Activated CD8-positive, alpha-beta memory T cell treated with anti-CD3 and anti-CD28 coated beads for 36 hours (primary cell): ENCODE measurements at regions not wholly inside any gene's neighbourhood (a gene's known extent, or its start where the extent isn't known, plus 50 kb on each side); places are given as distances from the start of the nearest gene placed in this dataset.
"Not testable (repeated sequence)": the region's sequence is repeated elsewhere in the genome, so short reads cannot be mapped to it uniquely, and the experiment has no call there.

ENCODE experiments used
- CTCF ChIA-PET: fragments of 350-600 bp; sonication (Branson Sonifier 250); formaldehyde crosslinking; loops from one replicate; lab custom pipeline; 2021; ENCODE audit warnings: antibody characterized with exemption; lab: Charles Lee
- POLR2A ChIA-PET: fragments of 350-600 bp; sonication (Branson Sonifier 250); formaldehyde crosslinking; loops from one replicate; lab custom pipeline; 2021; ENCODE audit warnings: antibody characterized with exemption; lab: Charles Lee

- ChIA-PET CTCF (no interaction called here), POLR2A (no interaction called here)
Observed at GRCh38 chr18:71450257-71450656, 1093.9 kb downstream of the CBLN2 start.

- POLR2A ChIA-PET: no interaction called here
- CTCF ChIA-PET: no interaction called here
Observed at GRCh38 chr18:71443706-71444480, 1100.2 kb downstream of the CBLN2 start.

GRCh38 chr18:71442731-71443141 is 1101.4 kb downstream of the CBLN2 start:
- ChIA-PET CTCF (no interaction called here), POLR2A (no interaction called here)

GRCh38 chr18:71441156-71441555 is 1103.0 kb downstream of the CBLN2 start:
- ChIA-PET CTCF (no interaction called here), POLR2A (no interaction called here)

- CTCF ChIA-PET: no interaction called here
Observed at GRCh38 chr18:71437511-71437910, 1106.6 kb downstream of the CBLN2 start.

GRCh38 chr18:71433373-71433772 is 1110.8 kb downstream of the CBLN2 start:
- ChIA-PET CTCF (no interaction called here), POLR2A (no interaction called here)

More at GRCh38 chr18:71437511-71437910, 1106.6 kb downstream of the CBLN2 start:
- POLR2A ChIA-PET: no interaction called here

- ChIA-PET CTCF (no interaction called here), POLR2A (no interaction called here)
Observed at GRCh38 chr18:71431689-71432088, 1112.5 kb downstream of the CBLN2 start.

- CTCF ChIA-PET: no interaction called here
- POLR2A ChIA-PET: no interaction called here
Observed at GRCh38 chr18:71431171-71431570, 1113.0 kb downstream of the CBLN2 start.

GRCh38 chr18:71426441-71426840 is 1117.7 kb downstream of the CBLN2 start:
- CTCF ChIA-PET: no interaction called here
- POLR2A ChIA-PET: no interaction called here

- ChIA-PET POLR2A (no interaction called here), CTCF (no interaction called here)
Observed at GRCh38 chr18:71405169-71405809, 1116.4 kb downstream of the SOCS6 start.

GRCh38 chr18:71403501-71403900 is 1114.7 kb downstream of the SOCS6 start:
- POLR2A ChIA-PET: no interaction called here
- CTCF ChIA-PET: no interaction called here

- ChIA-PET CTCF (no interaction called here), POLR2A (no interaction called here)
Observed at GRCh38 chr18:71398531-71398930, 1109.7 kb downstream of the SOCS6 start.

- ChIA-PET CTCF (no interaction called here), POLR2A (no interaction called here)
Observed at GRCh38 chr18:71388148-71388547, 1099.3 kb downstream of the SOCS6 start.

- ChIA-PET POLR2A (no interaction called here), CTCF (no interaction called here)
Observed at GRCh38 chr18:71374294-71375000, 1085.6 kb downstream of the SOCS6 start.

- POLR2A ChIA-PET: no interaction called here
- CTCF ChIA-PET: no interaction called here
Observed at GRCh38 chr18:71371951-71372605, 1083.2 kb downstream of the SOCS6 start.

- ChIA-PET POLR2A (no interaction called here), CTCF (no interaction called here)
Observed at GRCh38 chr18:71370671-71371445, 1082.0 kb downstream of the SOCS6 start.

- ChIA-PET POLR2A (no interaction called here), CTCF (no interaction called here)
Observed at GRCh38 chr18:71370095-71370494, 1081.2 kb downstream of the SOCS6 start.

- CTCF ChIA-PET: interaction anchor here (1.0 kb wide), 1 partner anchor 12 kb away, joined by 3 read pairs; no protein-coding TSS in a partner anchor
- POLR2A ChIA-PET: no interaction called here
Observed at GRCh38 chr18:71362140-71362539, 1073.3 kb downstream of the SOCS6 start.

GRCh38 chr18:71355599-71355998 is 1066.8 kb downstream of the SOCS6 start:
- CTCF ChIA-PET, POLR2A ChIA-PET: not testable (repeated sequence)
